ENCODE measurements at regions not wholly inside any gene's neighbourhood (a gene's known extent, or its start where the extent isn't known, plus 50 kb on each side); places are given as distances from the start of the nearest gene placed in this dataset.

DNA sequence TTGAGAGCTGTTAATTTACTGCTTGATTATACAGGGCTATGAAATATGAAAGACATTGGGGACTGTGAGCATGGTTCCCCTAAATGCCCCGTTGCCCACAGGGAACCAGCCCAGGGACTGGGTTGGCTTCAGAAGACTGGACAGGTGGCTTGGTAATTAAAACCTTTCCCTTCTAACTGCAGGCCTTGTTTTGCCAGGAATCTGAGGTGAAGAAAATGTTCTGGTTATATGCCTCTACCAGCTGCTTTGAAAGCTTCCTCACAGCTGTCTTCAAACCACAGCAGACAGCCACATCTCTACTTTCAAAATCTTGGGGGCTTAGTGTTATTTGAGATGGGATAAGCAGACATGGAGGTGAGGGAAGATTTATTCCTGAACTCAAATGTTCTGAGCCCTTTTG lies 153.3 kb upstream of the SPRY4 start:
- no peak for TF ChIP-seq CTCF (IDR thresholded peaks at IDR 0.05)
- TF ChIP-seq POLR2A (IDR thresholded peaks at IDR 0.05), result no peak

Data from lower leg skin (tissue), 3 donors.